ENCODE measurements at regions not wholly inside any gene's neighbourhood (a gene's known extent, or its start where the extent isn't known, plus 50 kb on each side); places are given as distances from the start of the nearest gene placed in this dataset.

DNA sequence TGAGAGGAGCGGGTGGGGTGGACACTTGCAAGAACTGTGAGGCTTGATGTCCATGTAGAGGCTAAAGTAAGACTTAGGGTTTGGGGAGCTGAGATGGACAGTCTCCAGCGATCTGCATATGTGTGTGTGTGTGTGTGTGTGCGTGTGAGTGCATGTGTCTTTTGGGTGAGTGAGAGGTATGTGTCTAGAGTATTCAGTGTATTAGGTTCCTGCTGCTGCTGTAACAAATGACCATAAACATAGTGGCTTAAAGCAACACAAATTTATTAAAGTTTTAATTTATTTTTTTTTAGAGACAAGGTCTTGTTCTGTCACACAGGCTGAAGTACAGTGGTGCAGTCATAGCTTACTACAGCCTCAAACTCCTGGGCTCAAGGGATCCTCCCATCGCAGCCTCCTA, 155.4 kb upstream of the SPRED2 start:
- TF ChIP-seq CTCF (IDR thresholded peaks at IDR 0.05; ENCODE audit: insufficient read depth, low read length, poor library complexity, severe bottlenecking) = no peak
- TF ChIP-seq EZH2phosphoT487 (conservative IDR thresholded peaks at IDR 0.05; ENCODE audit: low read length) = no peak
